Keratinocyte (primary cell): ENCODE measurements at regions not wholly inside any gene's neighbourhood (a gene's known extent, or its start where the extent isn't known, plus 50 kb on each side); places are given as distances from the start of the nearest gene placed in this dataset.

ENCODE experiments used
- DNase-seq: peaks from one replicate; pipeline ENCODE4 v3.0.0-alpha.2; 2011; ENCODE audit warnings: low read depth, missing footprints, low spot score
- FAIRE-seq: peaks from 2 replicates; lab custom pipeline; 2011; peaks lifted over from hg19 to GRCh38; lab: Jason Lieb, UNC
- H2AFZ ChIP-seq: 2 replicates; pipeline ENCODE4 v1.6.0; 2012; ENCODE audit warnings: low read length, control low read depth, inconsistent platforms; ENCODE audit not compliant: control insufficient read depth
- H3K27ac ChIP-seq: 2 replicates; pipeline ENCODE4 v1.5.1; 2011; ENCODE audit warnings: low read length; ENCODE audit not compliant: control insufficient read depth, insufficient read depth
- H3K27me3 ChIP-seq: 3 replicates; pipeline ENCODE4 v1.6.0; 2011; ENCODE audit warnings: low read length; ENCODE audit not compliant: control insufficient read depth, insufficient read depth; ENCODE audit errors: extremely low read depth
- H3K36me3 ChIP-seq, 2 experiments: 2 replicates in 1 of 2; 3 replicates in 1 of 2; pipeline ENCODE4 v1.5.1; 2011; ENCODE audit warnings: low read length in 2 of 2, mild to moderate bottlenecking in 1 of 2; ENCODE audit not compliant: control insufficient read depth in 2 of 2, insufficient read depth in 2 of 2; ENCODE audit errors: extremely low read depth in 1 of 2
- H3K4me1 ChIP-seq: 3 replicates; pipeline ENCODE4 v1.5.1; 2011; ENCODE audit warnings: low read length; ENCODE audit not compliant: control insufficient read depth, insufficient read depth; ENCODE audit errors: extremely low read depth
- H3K4me2 ChIP-seq: 3 replicates; pipeline ENCODE4 v1.6.0; 2011; ENCODE audit warnings: low read depth, low read length; ENCODE audit not compliant: control insufficient read depth, insufficient read depth; ENCODE audit errors: extremely low read depth
- H3K4me3 ChIP-seq, 3 experiments: fragments of 200-600 bp in 1 of 3; sonication (generic) in 1 of 3; 2 replicates in 2 of 3; 3 replicates in 1 of 3; pipeline ENCODE4 v1.5.1; 2011 to 2016; ENCODE audit warnings: low read length in 3 of 3, mild to moderate bottlenecking in 3 of 3, control low read depth in 2 of 3, inconsistent platforms in 1 of 3, low read depth in 1 of 3, mixed read lengths in 1 of 3, mixed run types in 1 of 3, moderate library complexity in 1 of 3; ENCODE audit not compliant: control insufficient read depth in 2 of 3, insufficient read depth in 2 of 3; ENCODE audit errors: extremely low read depth in 1 of 3
- H3K79me2 ChIP-seq: 2 replicates; pipeline ENCODE4 v1.6.0; 2012; ENCODE audit warnings: low read length; ENCODE audit not compliant: control insufficient read depth, insufficient read depth
- H3K9ac ChIP-seq: 3 replicates; pipeline ENCODE4 v1.6.0; 2011; ENCODE audit warnings: low read length; ENCODE audit not compliant: control insufficient read depth, insufficient read depth; ENCODE audit errors: extremely low read depth
- H3K9me1 ChIP-seq: 3 replicates; pipeline ENCODE4 v1.6.0; 2011; ENCODE audit warnings: low read length; ENCODE audit not compliant: control insufficient read depth, insufficient read depth; ENCODE audit errors: extremely low read depth
- H3K9me3 ChIP-seq: 2 replicates; pipeline ENCODE4 v1.5.1; 2012; ENCODE audit warnings: low read depth, low read length; ENCODE audit not compliant: control insufficient read depth
- H4K20me1 ChIP-seq: 3 replicates; pipeline ENCODE4 v1.6.0; 2011; ENCODE audit warnings: low read length; ENCODE audit not compliant: control insufficient read depth, insufficient read depth; ENCODE audit errors: extremely low read depth
- EZH2 ChIP-seq: IDR thresholded peaks from one replicate; pipeline ENCODE4 v1.6.1; 2012; ENCODE audit warnings: inconsistent platforms, mild to moderate bottlenecking, low read length, moderate library complexity
- dilution Hi-C: fragments of 300-500 bp; cut with MboI; formaldehyde crosslinking; loops from one replicate; pipeline ENCODE4 v1.7.0; 2020; ENCODE audit warnings: low sequenced_read_pairs; ENCODE audit not compliant: extremely low pct_ligation_motif_present
- TF ChIP-seq, protein P1 (sequence below), 3 experiments: IDR thresholded peaks in 1 of 3; conservative IDR thresholded peaks in 1 of 3; optimal IDR thresholded peaks in 1 of 3; 2 replicates in 2 of 3; 3 replicates in 1 of 3; pipeline versions ENCODE3 to v1.5.1; 2011; ENCODE audit warnings: low read length in 3 of 3, mild to moderate bottlenecking in 3 of 3, moderate library complexity in 2 of 3, control low read depth in 1 of 3, inconsistent platforms in 1 of 3; ENCODE audit not compliant: insufficient read depth in 2 of 3; ENCODE audit errors: extremely low read depth in 1 of 3

DNA sequence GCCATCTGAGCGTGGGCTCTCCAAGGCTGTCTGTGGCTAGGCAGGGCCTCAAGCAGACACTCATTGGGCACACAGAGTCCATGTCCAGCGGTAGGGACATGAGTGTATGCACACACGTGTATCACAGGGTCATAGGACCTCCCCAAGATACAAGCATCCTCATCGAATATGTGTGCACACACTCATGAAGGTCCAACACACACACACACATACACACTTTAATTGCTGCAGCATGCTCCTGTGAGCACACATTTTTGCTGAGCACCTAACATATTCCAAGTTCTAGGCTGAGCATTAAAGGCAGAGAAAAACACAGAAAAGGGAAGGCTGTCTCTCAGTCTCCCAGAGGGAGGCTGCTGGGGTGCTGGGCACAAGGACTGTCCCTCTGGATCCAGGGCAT, 59.3 kb upstream of the TBX3 start:
- Histone ChIP-seq H3K27ac (no peak overlapping the region), H2AFZ (no peak overlapping the region), H3K4me1 (no peaks in the 10 kb centered on the region), H3K4me3 (no peak overlapping the region), H3K4me2 (no peak overlapping the region), H3K79me2 (no peaks in the 10 kb centered on the region), H4K20me1 (no peaks in the 10 kb centered on the region), H3K9me1 (no peaks in the 10 kb centered on the region), H3K36me3 (no peaks in the 10 kb centered on the region), H3K9me3 (no peaks in the 10 kb centered on the region), H3K27me3 (no peaks in the 10 kb centered on the region), H3K9ac (no peak overlapping the region)
- dilution Hi-C loops, result no loop called here
- no peak for FAIRE-seq
- TF ChIP-seq, protein P1, sequence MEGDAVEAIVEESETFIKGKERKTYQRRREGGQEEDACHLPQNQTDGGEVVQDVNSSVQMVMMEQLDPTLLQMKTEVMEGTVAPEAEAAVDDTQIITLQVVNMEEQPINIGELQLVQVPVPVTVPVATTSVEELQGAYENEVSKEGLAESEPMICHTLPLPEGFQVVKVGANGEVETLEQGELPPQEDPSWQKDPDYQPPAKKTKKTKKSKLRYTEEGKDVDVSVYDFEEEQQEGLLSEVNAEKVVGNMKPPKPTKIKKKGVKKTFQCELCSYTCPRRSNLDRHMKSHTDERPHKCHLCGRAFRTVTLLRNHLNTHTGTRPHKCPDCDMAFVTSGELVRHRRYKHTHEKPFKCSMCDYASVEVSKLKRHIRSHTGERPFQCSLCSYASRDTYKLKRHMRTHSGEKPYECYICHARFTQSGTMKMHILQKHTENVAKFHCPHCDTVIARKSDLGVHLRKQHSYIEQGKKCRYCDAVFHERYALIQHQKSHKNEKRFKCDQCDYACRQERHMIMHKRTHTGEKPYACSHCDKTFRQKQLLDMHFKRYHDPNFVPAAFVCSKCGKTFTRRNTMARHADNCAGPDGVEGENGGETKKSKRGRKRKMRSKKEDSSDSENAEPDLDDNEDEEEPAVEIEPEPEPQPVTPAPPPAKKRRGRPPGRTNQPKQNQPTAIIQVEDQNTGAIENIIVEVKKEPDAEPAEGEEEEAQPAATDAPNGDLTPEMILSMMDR (optimal IDR thresholded peaks at IDR 0.05 in 1 of 3, IDR thresholded peaks at IDR 0.05 in 1 of 3, conservative IDR thresholded peaks at IDR 0.05 in 1 of 3; ENCODE audit: extremely low read depth in 1 of 3, insufficient read depth in 2 of 3, low read length in 3 of 3), result no peak
- no peak for TF ChIP-seq EZH2
- DNase-seq, result no peak

DNA sequence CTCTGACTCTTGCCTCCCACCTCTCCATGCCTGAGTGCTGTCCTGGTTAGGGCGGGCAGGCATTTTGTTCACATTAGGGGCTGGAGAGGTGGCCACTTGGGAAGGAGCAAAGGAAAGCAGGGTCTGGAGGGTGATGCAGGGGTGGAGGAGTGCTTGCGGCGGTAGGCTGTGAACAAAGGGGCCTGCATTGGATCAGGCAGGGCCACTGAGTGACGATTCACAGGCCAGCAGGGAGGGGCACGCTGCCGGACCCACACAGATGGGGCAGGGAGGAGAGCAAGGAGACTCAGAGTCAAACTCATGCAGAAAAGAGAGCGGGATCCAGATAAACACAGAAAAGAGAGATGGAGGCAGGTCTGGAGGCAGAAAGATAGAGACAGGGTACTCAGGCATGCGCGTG, 58.4 kb upstream of the TBX3 start:
- no peaks in the 10 kb centered on the region for H3K79me2 ChIP-seq
- no peaks in the 10 kb centered on the region for H3K9me3 ChIP-seq
- FAIRE-seq, result no peak
- dilution Hi-C loops, result no loop called here
- H4K20me1 ChIP-seq, result no peaks in the 10 kb centered on the region
- no peak overlapping the region for H3K27ac ChIP-seq
- H3K4me3 ChIP-seq, result no peak overlapping the region
- no peaks in the 10 kb centered on the region for H3K27me3 ChIP-seq
- no peaks in the 10 kb centered on the region for H3K4me1 ChIP-seq
- H3K36me3 ChIP-seq, result no peaks in the 10 kb centered on the region
- H3K9ac ChIP-seq, result no peak overlapping the region
- no peak overlapping the region for H3K4me2 ChIP-seq
- DNase-seq, result no peak
- H3K9me1 ChIP-seq, result no peaks in the 10 kb centered on the region
- no peak for TF ChIP-seq EZH2
- H2AFZ ChIP-seq, result no peak overlapping the region

DNA sequence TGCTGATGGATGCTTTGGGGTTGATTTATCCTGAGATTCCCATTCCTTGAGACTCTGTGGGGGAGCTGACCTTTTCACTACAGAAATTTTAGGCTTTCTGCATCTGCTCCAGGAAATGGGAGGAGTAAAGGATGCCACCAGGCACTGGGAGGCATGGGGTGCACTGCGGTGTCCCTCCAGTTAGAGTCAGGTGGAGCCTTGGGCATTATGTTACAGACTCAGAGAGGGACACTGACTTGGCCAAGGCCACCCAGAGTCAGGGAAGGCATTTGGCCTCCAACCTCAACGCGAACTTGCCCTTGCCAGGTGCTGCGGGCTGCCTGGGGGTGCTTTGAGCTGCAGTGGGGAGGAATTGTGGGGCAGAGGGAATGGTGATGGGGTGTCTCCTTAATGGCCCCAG, 58.0 kb upstream of the TBX3 start:
- Histone ChIP-seq H3K36me3 (no peaks in the 10 kb centered on the region), H3K79me2 (no peaks in the 10 kb centered on the region), H3K9me3 (no peaks in the 10 kb centered on the region), H3K4me1 (no peaks in the 10 kb centered on the region), H4K20me1 (no peaks in the 10 kb centered on the region), H3K9me1 (no peaks in the 10 kb centered on the region), H3K9ac (no peak overlapping the region), H3K27me3 (peaks cover 1% of the 10 kb centered on the region), H3K4me3 (no peak overlapping the region), H3K4me2 (no peak overlapping the region), H3K27ac (no peak overlapping the region), H2AFZ (no peak overlapping the region)
- no peak for TF ChIP-seq EZH2
- TF ChIP-seq, protein P1 (optimal IDR thresholded peaks at IDR 0.05 in 1 of 3, IDR thresholded peaks at IDR 0.05 in 1 of 3, conservative IDR thresholded peaks at IDR 0.05 in 1 of 3; ENCODE audit: extremely low read depth in 1 of 3, insufficient read depth in 2 of 3, low read length in 3 of 3), result no peak
- FAIRE-seq, result no peak
- DNase-seq, result no peak
- dilution Hi-C loops, result no loop called here
